CD14-positive monocyte (primary cell): ENCODE measurements at regions not wholly inside any gene's neighbourhood (a gene's known extent, or its start where the extent isn't known, plus 50 kb on each side); places are given as distances from the start of the nearest gene placed in this dataset.

ENCODE experiments used
- DNase-seq, 3 donors: peaks; one replicate each; pipeline ENCODE4 v3.0.0-alpha.2; 2011 to 2022
- H2AFZ ChIP-seq: 2 replicates; pipeline ENCODE4 v1.6.0; 2012; ENCODE audit warnings: mild to moderate bottlenecking, low read depth, low read length, inconsistent platforms; ENCODE audit not compliant: insufficient read depth, poor library complexity, severe bottlenecking
- H3K27ac ChIP-seq, 2 donors: 1 replicate in 1 of 2; 2 replicates in 1 of 2; pipeline ENCODE4 v1.5.1; 2012 to 2013; ENCODE audit warnings: low read length in 2 of 2, control low read depth in 1 of 2, inconsistent platforms in 1 of 2, low read depth in 1 of 2, mild to moderate bottlenecking in 1 of 2
- H3K27me3 ChIP-seq, 2 donors: one replicate each; pipeline versions ENCODE4 v1.6.0 to v1.6.1; 2011 to 2013; ENCODE audit warnings: low read length in 2 of 2; ENCODE audit not compliant: control insufficient read depth in 2 of 2, insufficient read depth in 2 of 2
- H3K36me3 ChIP-seq, 2 donors: replicated peaks in 1 of 2; 1 replicate in 1 of 2; 2 replicates in 1 of 2; pipeline versions ENCODE4 v1.5.1 to v1.6.1; 2012 to 2013; ENCODE audit warnings: low read length in 2 of 2, control low read depth in 1 of 2, inconsistent platforms in 1 of 2, mild to moderate bottlenecking in 1 of 2; ENCODE audit not compliant: insufficient read depth in 2 of 2, control insufficient read depth in 1 of 2
- H3K4me1 ChIP-seq, 2 donors: 1 replicate in 1 of 2; 2 replicates in 1 of 2; pipeline versions ENCODE4 v1.5.1 to v1.6.1; 2012 to 2013; ENCODE audit warnings: low read length in 2 of 2, control low read depth in 1 of 2, inconsistent platforms in 1 of 2, mild to moderate bottlenecking in 1 of 2, moderate library complexity in 1 of 2; ENCODE audit not compliant: insufficient read depth in 2 of 2, control insufficient read depth in 1 of 2
- H3K4me2 ChIP-seq: replicated peaks from 2 replicates; pipeline ENCODE3; 2012; ENCODE audit warnings: low read length, moderate library complexity, mild to moderate bottlenecking; ENCODE audit not compliant: poor library complexity, severe bottlenecking; ENCODE audit errors: extremely low read depth
- H3K4me3 ChIP-seq, 3 experiments: fragments of 200-600 bp in 1 of 3; sonication (generic) in 1 of 3; replicated peaks in 1 of 3; 1 replicate in 2 of 3; 2 replicates in 1 of 3; pipeline ENCODE4 v1.5.1; 2011 to 2013; ENCODE audit warnings: low read length in 3 of 3, mild to moderate bottlenecking in 3 of 3, control low read depth in 2 of 3, low read depth in 2 of 3, inconsistent platforms in 1 of 3, moderate library complexity in 1 of 3
- H3K79me2 ChIP-seq: 2 replicates; pipeline ENCODE4 v1.6.0; 2012; ENCODE audit warnings: mild to moderate bottlenecking, control low read depth, inconsistent platforms, low read length, moderate library complexity; ENCODE audit not compliant: insufficient read depth
- H3K9ac ChIP-seq: 2 replicates; pipeline ENCODE4 v1.6.0; 2017; ENCODE audit warnings: low read length, mild to moderate bottlenecking; ENCODE audit not compliant: insufficient read depth, poor library complexity, severe bottlenecking
- H3K9me3 ChIP-seq, 2 donors: replicated peaks in 1 of 2; 1 replicate in 1 of 2; 2 replicates in 1 of 2; pipeline versions ENCODE4 v1.5.1 to v1.6.1; 2012 to 2013; ENCODE audit warnings: low read length in 2 of 2, control low read depth in 1 of 2; ENCODE audit not compliant: control insufficient read depth in 1 of 2, insufficient read depth in 1 of 2
- H4K20me1 ChIP-seq: 2 replicates; pipeline ENCODE4 v1.6.0; 2012; ENCODE audit warnings: mild to moderate bottlenecking, low read length, control low read depth, moderate library complexity; ENCODE audit not compliant: insufficient read depth
- H3K27ac Mint-ChIP-seq, 7 donors: one replicate each; pipeline ENCODE4 v1.8.0; 2020; ENCODE audit warnings: mild to moderate bottlenecking in 7 of 7, mixed read lengths in 7 of 7, moderate library complexity in 6 of 7, inconsistent platforms in 2 of 7
- H3K27me3 Mint-ChIP-seq, 3 donors: one replicate each; pipeline ENCODE4 v1.8.0; 2021 to 2022; ENCODE audit warnings: low read depth in 3 of 3, mild to moderate bottlenecking in 3 of 3, mixed read lengths in 3 of 3, moderate library complexity in 3 of 3, inconsistent platforms in 1 of 3
- H3K36me3 Mint-ChIP-seq, 2 donors: one replicate each; pipeline ENCODE4 v1.8.0; 2020; ENCODE audit warnings: mixed read lengths in 2 of 2, inconsistent platforms in 1 of 2, mild to moderate bottlenecking in 1 of 2
- H3K4me1 Mint-ChIP-seq: one replicate; pipeline ENCODE4 v1.8.0; 2020; ENCODE audit warnings: mild to moderate bottlenecking, mixed read lengths
- H3K4me3 Mint-ChIP-seq, 2 donors: one replicate each; pipeline ENCODE4 v1.8.0; 2020; ENCODE audit warnings: mild to moderate bottlenecking in 2 of 2, mixed read lengths in 2 of 2, moderate library complexity in 1 of 2
- H3K9me3 Mint-ChIP-seq, 7 donors: one replicate each; pipeline ENCODE4 v1.8.0; 2020 to 2022; ENCODE audit warnings: mixed read lengths in 7 of 7, mild to moderate bottlenecking in 6 of 7, moderate library complexity in 6 of 7, inconsistent platforms in 2 of 7
- CTCF ChIP-seq: fragments of 200-600 bp; IDR thresholded peaks from one replicate; pipeline ENCODE4 v1.8.0; 2022; ENCODE audit warnings: antibody characterized with exemption, mild to moderate bottlenecking
- WGBS: methylation state at CpG from one replicate; pipeline ENCODE4 v1.1.5; 2013; ENCODE audit warnings: missing lambda C conversion rate; ENCODE audit not compliant: insufficient coverage; 5-methylcytosine and 5-hydroxymethylcytosine counted together
- intact Hi-C, 2 donors: fragments of 100-400 bp; cut with micrococcal nuclease; formaldehyde crosslinking; loops; one replicate each; pipeline versions ENCODE4 v1.15.0 to v1.15.1; 2023

- intact Hi-C loops, result no loop called here
- no CpG with 5 or more reads among the region's 3 CpGs for WGBS
- Histone ChIP-seq H3K9ac (no peak overlapping the region), H3K4me3 (no peak overlapping the region), H3K4me2 (no peak overlapping the region), H4K20me1 (no peaks in the 10 kb centered on the region), H3K9me3 (peaks cover 1 to 20% of the 10 kb centered on the region in 2 donors), H2AFZ (no peak overlapping the region), H3K27ac (no peak overlapping the region), H3K79me2 (no peaks in the 10 kb centered on the region), H3K4me1 (no peaks in the 10 kb centered on the region), H3K36me3 (no peaks in the 10 kb centered on the region), H3K27me3 (no peaks in the 10 kb centered on the region)
- H3K4me3 Mint-ChIP-seq, result no peak overlapping the region
- no peaks in the 10 kb centered on the region for H3K36me3 Mint-ChIP-seq
- H3K4me1 Mint-ChIP-seq, result no peaks in the 10 kb centered on the region
- DNase-seq, result no peak
- peaks cover 6 to 31% (median 11%) of the 10 kb centered on the region in 7 donors for H3K9me3 Mint-ChIP-seq
- H3K27ac Mint-ChIP-seq, result no peak overlapping the region
- TF ChIP-seq CTCF, result no peak
- H3K27me3 Mint-ChIP-seq, result peaks cover 2 to 9% (median 3%) of the 10 kb centered on the region in 3 donors
These were observed 78.3 kb upstream of the BCL9 start for GRCh38 chr1:147463022-147463421.

- Histone ChIP-seq H3K79me2 (no peaks in the 10 kb centered on the region), H3K36me3 (no peaks in the 10 kb centered on the region), H3K9me3 (peaks cover 17 to 27% of the 10 kb centered on the region in 2 donors), H3K4me1 (no peaks in the 10 kb centered on the region), H3K9ac (no peak overlapping the region), H3K4me2 (no peak overlapping the region), H4K20me1 (no peaks in the 10 kb centered on the region), H3K4me3 (no peak overlapping the region), H3K27ac (no peak overlapping the region), H2AFZ (no peak overlapping the region), H3K27me3 (no peaks in the 10 kb centered on the region)
- Mint-ChIP-seq H3K27ac (no peak overlapping the region), H3K9me3 (peaks cover 10 to 34% (median 19%) of the 10 kb centered on the region in 7 donors), H3K4me1 (no peaks in the 10 kb centered on the region), H3K4me3 (no peak overlapping the region), H3K36me3 (no peaks in the 10 kb centered on the region), H3K27me3 (peaks cover 5 to 13% (median 9%) of the 10 kb centered on the region in 3 donors)
- intact Hi-C loops, result no loop called here
- no peak for DNase-seq
- no peak for TF ChIP-seq CTCF
- no CpG with 5 or more reads among the region's 3 CpGs for WGBS
These were observed 74.8 kb upstream of the BCL9 start for GRCh38 chr1:147466543-147466942.
